ENCODE measurements at regions not wholly inside any gene's neighbourhood (a gene's known extent, or its start where the extent isn't known, plus 50 kb on each side); places are given as distances from the start of the nearest gene placed in this dataset.
"Not testable (repeated sequence)": the region's sequence is repeated elsewhere in the genome, so short reads cannot be mapped to it uniquely, and the experiment has no call there.

DNA sequence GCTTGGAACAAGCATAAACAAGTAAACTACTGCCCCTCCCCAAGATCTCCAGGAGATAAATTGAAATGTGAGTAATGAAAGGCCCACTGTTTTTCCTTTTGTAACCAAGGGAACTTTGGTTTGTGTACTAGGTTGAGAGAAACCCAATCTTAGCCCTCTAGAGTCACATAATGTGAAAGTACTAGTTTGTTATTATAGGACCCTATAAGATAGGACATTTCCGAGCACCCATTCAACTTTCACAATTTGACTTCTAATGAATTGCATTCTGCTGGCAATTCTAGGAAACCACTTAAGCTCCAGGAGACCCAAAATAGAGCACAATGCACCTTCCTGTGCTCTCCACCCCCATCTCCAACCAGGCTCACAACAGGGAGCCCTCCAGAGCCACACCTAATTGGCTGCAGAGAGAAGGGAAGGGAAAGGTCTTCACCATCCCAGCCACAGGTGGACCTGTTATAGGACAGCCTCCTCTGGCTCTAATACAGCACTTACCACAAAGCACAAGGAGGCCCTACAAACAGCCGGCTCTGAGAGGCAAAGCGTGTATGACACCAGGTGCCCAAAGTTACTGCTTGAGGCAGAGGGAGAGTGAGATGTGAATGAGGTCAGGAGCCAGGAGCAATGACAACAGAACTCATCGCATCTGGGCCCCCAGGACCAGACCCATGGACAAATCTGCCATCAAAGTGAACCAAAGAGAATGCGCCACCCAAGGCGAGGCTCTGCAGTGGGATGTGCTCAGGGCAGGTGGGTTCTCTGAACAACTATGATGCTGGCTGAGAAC is 163.3 kb upstream of the NTF3 start:
- DNase-seq (ENCODE audit: low read depth, low spot score): no peak
- Histone ChIP-seq H3K4me3 (ENCODE audit: insufficient read length, low read depth) (no peak overlapping the region), H3K4me1 (ENCODE audit: insufficient read depth, insufficient read length) (peaks cover 5% of the 10 kb centered on the region), H3K27me3 (ENCODE audit: insufficient read depth, insufficient read length) (no peaks in the 10 kb centered on the region), H3K9ac (ENCODE audit: insufficient read length, low read depth) (no peak overlapping the region), H3K36me3 (ENCODE audit: insufficient read depth, insufficient read length, low read length) (peaks cover 5% of the 10 kb centered on the region), H3K9me3 (ENCODE audit: insufficient read depth, low read length) (peaks cover 8% of the 10 kb centered on the region; the same call in 1 of the 2 replicates)
- TF ChIP-seq YY1 (IDR thresholded peaks at IDR 0.05; ENCODE audit: insufficient read depth, insufficient read length) (no peak), SUZ12 (IDR thresholded peaks at IDR 0.05; ENCODE audit: extremely low read depth, insufficient read depth, insufficient read length) (no peak), ZNF274 (IDR thresholded peaks at IDR 0.05; ENCODE audit: low read depth, low read length) (no peak)

GRCh38 chr12:5269846-5270245 is 162.1 kb upstream of the NTF3 start:
- DNase-seq (ENCODE audit: low read depth, low spot score): no peak
- H3K4me1 ChIP-seq (ENCODE audit: insufficient read depth, insufficient read length): peaks cover 12% of the 10 kb centered on the region
- H3K36me3 ChIP-seq (ENCODE audit: insufficient read depth, insufficient read length, low read length): peaks cover 5% of the 10 kb centered on the region
- no peak overlapping the region for H3K4me3 ChIP-seq (ENCODE audit: insufficient read length, low read depth)
- H3K27me3 ChIP-seq (ENCODE audit: insufficient read depth, insufficient read length): no peaks in the 10 kb centered on the region
- no peak for TF ChIP-seq YY1 (IDR thresholded peaks at IDR 0.05; ENCODE audit: insufficient read depth, insufficient read length)
- TF ChIP-seq SUZ12 (IDR thresholded peaks at IDR 0.05; ENCODE audit: extremely low read depth, insufficient read depth, insufficient read length): no peak
- H3K9me3 ChIP-seq (ENCODE audit: insufficient read depth, low read length): peaks cover 5% of the 10 kb centered on the region; the same call in 1 of the 2 replicates
- no peak overlapping the region for H3K9ac ChIP-seq (ENCODE audit: insufficient read length, low read depth)

GRCh38 chr12:5272018-5272785 is 159.7 kb upstream of the NTF3 start:
- TF ChIP-seq ZNF274 (IDR thresholded peaks at IDR 0.05; ENCODE audit: low read depth, low read length) (no peak), YY1 (IDR thresholded peaks at IDR 0.05; ENCODE audit: insufficient read depth, insufficient read length) (no peak), SUZ12 (IDR thresholded peaks at IDR 0.05; ENCODE audit: extremely low read depth, insufficient read depth, insufficient read length) (no peak)
- no peaks in the 10 kb centered on the region for H3K9me3 ChIP-seq (ENCODE audit: insufficient read depth, low read length)
- no peak for DNase-seq (ENCODE audit: low read depth, low spot score)
- H3K27me3 ChIP-seq (ENCODE audit: insufficient read depth, insufficient read length): no peaks in the 10 kb centered on the region
- no peak overlapping the region for H3K4me3 ChIP-seq (ENCODE audit: insufficient read length, low read depth)
- peaks cover 15% of the 10 kb centered on the region for H3K36me3 ChIP-seq (ENCODE audit: insufficient read depth, insufficient read length, low read length)
- no peak overlapping the region for H3K9ac ChIP-seq (ENCODE audit: insufficient read length, low read depth)
- peaks cover 12% of the 10 kb centered on the region for H3K4me1 ChIP-seq (ENCODE audit: insufficient read depth, insufficient read length)

DNA sequence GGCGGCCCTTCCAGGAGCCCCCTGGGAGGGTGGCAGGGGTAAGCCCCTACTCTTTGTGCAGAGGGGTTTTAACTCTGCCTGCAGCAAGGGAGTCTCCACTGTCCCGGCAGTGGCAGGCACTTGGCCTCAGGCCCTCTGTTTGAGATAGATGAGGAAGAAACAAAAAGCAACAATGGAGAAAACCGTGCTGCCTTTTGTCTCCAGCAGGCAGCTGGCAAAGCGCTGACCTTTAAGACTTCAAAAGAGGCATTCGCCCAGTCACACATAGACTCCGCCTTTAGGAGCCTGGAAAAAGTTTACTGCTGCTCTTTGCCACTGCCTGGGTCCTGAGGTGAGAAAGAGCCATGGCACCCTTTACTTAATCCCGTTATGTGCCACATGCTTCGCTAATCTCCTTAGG is 158.2 kb upstream of the NTF3 start:
- no peak overlapping the region for H3K9ac ChIP-seq (ENCODE audit: insufficient read length, low read depth)

GRCh38 chr12:5276327-5276880 is 155.5 kb upstream of the NTF3 start:
- Histone ChIP-seq H3K9me3 (ENCODE audit: insufficient read depth, low read length) (0 out of 2 replicates have a peak, but pooled peaks cover 17% of the 10 kb centered on the region), H3K36me3 (ENCODE audit: insufficient read depth, insufficient read length, low read length) (peaks cover 26% of the 10 kb centered on the region), H3K4me1 (ENCODE audit: insufficient read depth, insufficient read length) (peaks cover 7% of the 10 kb centered on the region), H3K4me3 (ENCODE audit: insufficient read length, low read depth) (no peak overlapping the region), H3K27me3 (ENCODE audit: insufficient read depth, insufficient read length) (no peaks in the 10 kb centered on the region), H3K9ac (ENCODE audit: insufficient read length, low read depth) (no peak overlapping the region)
- no peak for DNase-seq (ENCODE audit: low read depth, low spot score)
- TF ChIP-seq SUZ12 (IDR thresholded peaks at IDR 0.05; ENCODE audit: extremely low read depth, insufficient read depth, insufficient read length): no peak
- no peak for TF ChIP-seq ZNF274 (IDR thresholded peaks at IDR 0.05; ENCODE audit: low read depth, low read length)
- TF ChIP-seq YY1 (IDR thresholded peaks at IDR 0.05; ENCODE audit: insufficient read depth, insufficient read length): no peak

More for the DNA sequence above, 158.2 kb upstream of the NTF3 start:
- TF ChIP-seq YY1 (IDR thresholded peaks at IDR 0.05; ENCODE audit: insufficient read depth, insufficient read length) (no peak), ZNF274 (IDR thresholded peaks at IDR 0.05; ENCODE audit: low read depth, low read length) (no peak), SUZ12 (IDR thresholded peaks at IDR 0.05; ENCODE audit: extremely low read depth, insufficient read depth, insufficient read length) (no peak)
- no peak for DNase-seq (ENCODE audit: low read depth, low spot score)
- Histone ChIP-seq H3K36me3 (ENCODE audit: insufficient read depth, insufficient read length, low read length) (peaks cover 27% of the 10 kb centered on the region), H3K27me3 (ENCODE audit: insufficient read depth, insufficient read length) (no peaks in the 10 kb centered on the region), H3K4me1 (ENCODE audit: insufficient read depth, insufficient read length) (peaks cover 12% of the 10 kb centered on the region), H3K4me3 (ENCODE audit: insufficient read length, low read depth) (no peak overlapping the region), H3K9me3 (ENCODE audit: insufficient read depth, low read length) (0 out of 2 replicates have a peak, but pooled peaks cover under 1% of the 10 kb centered on the region)

GRCh38 chr12:5280086-5280485 is 151.8 kb upstream of the NTF3 start:
- H3K9me3 ChIP-seq (ENCODE audit: insufficient read depth, low read length): 0 out of 2 replicates have a peak, but pooled peaks cover 17% of the 10 kb centered on the region
- no peaks in the 10 kb centered on the region for H3K4me1 ChIP-seq (ENCODE audit: insufficient read depth, insufficient read length)
- DNase-seq (ENCODE audit: low read depth, low spot score): no peak
- no peak for TF ChIP-seq ZNF274 (IDR thresholded peaks at IDR 0.05; ENCODE audit: low read depth, low read length)
- TF ChIP-seq SUZ12 (IDR thresholded peaks at IDR 0.05; ENCODE audit: extremely low read depth, insufficient read depth, insufficient read length): no peak
- no peak for TF ChIP-seq YY1 (IDR thresholded peaks at IDR 0.05; ENCODE audit: insufficient read depth, insufficient read length)
- no peak overlapping the region for H3K9ac ChIP-seq (ENCODE audit: insufficient read length, low read depth)
- H3K4me3 ChIP-seq (ENCODE audit: insufficient read length, low read depth): no peak overlapping the region
- peaks cover 27% of the 10 kb centered on the region for H3K36me3 ChIP-seq (ENCODE audit: insufficient read depth, insufficient read length, low read length)
- H3K27me3 ChIP-seq (ENCODE audit: insufficient read depth, insufficient read length): no peaks in the 10 kb centered on the region

DNA sequence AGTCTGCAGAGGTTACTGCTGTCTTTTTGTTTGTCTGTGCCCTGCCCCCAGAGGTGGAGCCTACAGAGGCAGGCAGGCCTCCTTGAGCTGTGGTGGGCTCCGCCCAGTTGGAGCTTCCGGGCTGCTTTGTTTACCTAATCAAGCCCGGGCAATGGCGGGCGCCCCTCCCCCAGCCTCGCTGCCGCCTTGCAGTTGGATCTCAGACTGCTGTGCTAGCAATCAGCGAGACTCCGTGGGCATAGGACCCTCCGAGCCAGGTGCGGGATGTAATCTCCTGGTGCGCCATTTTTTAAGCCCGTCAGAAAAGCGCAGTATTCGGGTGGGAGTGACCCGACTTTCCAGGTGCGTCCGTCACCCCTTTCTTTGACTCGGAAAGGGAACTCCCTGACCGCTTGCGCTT is 141.5 kb upstream of the NTF3 start:
- not testable (repeated sequence) for H3K27me3 ChIP-seq (ENCODE audit: insufficient read depth, insufficient read length); H3K4me3 ChIP-seq (ENCODE audit: insufficient read length, low read depth); DNase-seq (ENCODE audit: low read depth, low spot score); H3K9ac ChIP-seq (ENCODE audit: insufficient read length, low read depth); H3K4me1 ChIP-seq (ENCODE audit: insufficient read depth, insufficient read length)
- Histone ChIP-seq H3K36me3 (ENCODE audit: insufficient read depth, insufficient read length, low read length) (peaks cover 32% of the 10 kb centered on the region), H3K9me3 (ENCODE audit: insufficient read depth, low read length) (peaks cover 29% of the 10 kb centered on the region)
